CD14-positive monocyte (primary cell): ENCODE measurements at regions not wholly inside any gene's neighbourhood (a gene's known extent, or its start where the extent isn't known, plus 50 kb on each side); places are given as distances from the start of the nearest gene placed in this dataset.

ENCODE experiments used
- DNase-seq, 3 donors: peaks; one replicate each; pipeline ENCODE4 v3.0.0-alpha.2; 2011 to 2022
- H2AFZ ChIP-seq: 2 replicates; pipeline ENCODE4 v1.6.0; 2012; ENCODE audit warnings: mild to moderate bottlenecking, low read depth, low read length, inconsistent platforms; ENCODE audit not compliant: insufficient read depth, poor library complexity, severe bottlenecking
- H3K27ac ChIP-seq, 2 donors: 1 replicate in 1 of 2; 2 replicates in 1 of 2; pipeline ENCODE4 v1.5.1; 2012 to 2013; ENCODE audit warnings: low read length in 2 of 2, control low read depth in 1 of 2, inconsistent platforms in 1 of 2, low read depth in 1 of 2, mild to moderate bottlenecking in 1 of 2
- H3K27me3 ChIP-seq, 2 donors: one replicate each; pipeline versions ENCODE4 v1.6.0 to v1.6.1; 2011 to 2013; ENCODE audit warnings: low read length in 2 of 2; ENCODE audit not compliant: control insufficient read depth in 2 of 2, insufficient read depth in 2 of 2
- H3K36me3 ChIP-seq, 2 donors: replicated peaks in 1 of 2; 1 replicate in 1 of 2; 2 replicates in 1 of 2; pipeline versions ENCODE4 v1.5.1 to v1.6.1; 2012 to 2013; ENCODE audit warnings: low read length in 2 of 2, control low read depth in 1 of 2, inconsistent platforms in 1 of 2, mild to moderate bottlenecking in 1 of 2; ENCODE audit not compliant: insufficient read depth in 2 of 2, control insufficient read depth in 1 of 2
- H3K4me1 ChIP-seq, 2 donors: 1 replicate in 1 of 2; 2 replicates in 1 of 2; pipeline versions ENCODE4 v1.5.1 to v1.6.1; 2012 to 2013; ENCODE audit warnings: low read length in 2 of 2, control low read depth in 1 of 2, inconsistent platforms in 1 of 2, mild to moderate bottlenecking in 1 of 2, moderate library complexity in 1 of 2; ENCODE audit not compliant: insufficient read depth in 2 of 2, control insufficient read depth in 1 of 2
- H3K4me2 ChIP-seq: replicated peaks from 2 replicates; pipeline ENCODE3; 2012; ENCODE audit warnings: low read length, moderate library complexity, mild to moderate bottlenecking; ENCODE audit not compliant: poor library complexity, severe bottlenecking; ENCODE audit errors: extremely low read depth
- H3K4me3 ChIP-seq, 3 experiments: fragments of 200-600 bp in 1 of 3; sonication (generic) in 1 of 3; replicated peaks in 1 of 3; 1 replicate in 2 of 3; 2 replicates in 1 of 3; pipeline ENCODE4 v1.5.1; 2011 to 2013; ENCODE audit warnings: low read length in 3 of 3, mild to moderate bottlenecking in 3 of 3, control low read depth in 2 of 3, low read depth in 2 of 3, inconsistent platforms in 1 of 3, moderate library complexity in 1 of 3
- H3K79me2 ChIP-seq: 2 replicates; pipeline ENCODE4 v1.6.0; 2012; ENCODE audit warnings: mild to moderate bottlenecking, control low read depth, inconsistent platforms, low read length, moderate library complexity; ENCODE audit not compliant: insufficient read depth
- H3K9ac ChIP-seq: 2 replicates; pipeline ENCODE4 v1.6.0; 2017; ENCODE audit warnings: low read length, mild to moderate bottlenecking; ENCODE audit not compliant: insufficient read depth, poor library complexity, severe bottlenecking
- H3K9me3 ChIP-seq, 2 donors: replicated peaks in 1 of 2; 1 replicate in 1 of 2; 2 replicates in 1 of 2; pipeline versions ENCODE4 v1.5.1 to v1.6.1; 2012 to 2013; ENCODE audit warnings: low read length in 2 of 2, control low read depth in 1 of 2; ENCODE audit not compliant: control insufficient read depth in 1 of 2, insufficient read depth in 1 of 2
- H4K20me1 ChIP-seq: 2 replicates; pipeline ENCODE4 v1.6.0; 2012; ENCODE audit warnings: mild to moderate bottlenecking, low read length, control low read depth, moderate library complexity; ENCODE audit not compliant: insufficient read depth
- H3K27ac Mint-ChIP-seq, 7 donors: one replicate each; pipeline ENCODE4 v1.8.0; 2020; ENCODE audit warnings: mild to moderate bottlenecking in 7 of 7, mixed read lengths in 7 of 7, moderate library complexity in 6 of 7, inconsistent platforms in 2 of 7
- H3K27me3 Mint-ChIP-seq, 3 donors: one replicate each; pipeline ENCODE4 v1.8.0; 2021 to 2022; ENCODE audit warnings: low read depth in 3 of 3, mild to moderate bottlenecking in 3 of 3, mixed read lengths in 3 of 3, moderate library complexity in 3 of 3, inconsistent platforms in 1 of 3
- H3K36me3 Mint-ChIP-seq, 2 donors: one replicate each; pipeline ENCODE4 v1.8.0; 2020; ENCODE audit warnings: mixed read lengths in 2 of 2, inconsistent platforms in 1 of 2, mild to moderate bottlenecking in 1 of 2
- H3K4me1 Mint-ChIP-seq: one replicate; pipeline ENCODE4 v1.8.0; 2020; ENCODE audit warnings: mild to moderate bottlenecking, mixed read lengths
- H3K4me3 Mint-ChIP-seq, 2 donors: one replicate each; pipeline ENCODE4 v1.8.0; 2020; ENCODE audit warnings: mild to moderate bottlenecking in 2 of 2, mixed read lengths in 2 of 2, moderate library complexity in 1 of 2
- H3K9me3 Mint-ChIP-seq, 7 donors: one replicate each; pipeline ENCODE4 v1.8.0; 2020 to 2022; ENCODE audit warnings: mixed read lengths in 7 of 7, mild to moderate bottlenecking in 6 of 7, moderate library complexity in 6 of 7, inconsistent platforms in 2 of 7
- CTCF ChIP-seq: fragments of 200-600 bp; IDR thresholded peaks from one replicate; pipeline ENCODE4 v1.8.0; 2022; ENCODE audit warnings: antibody characterized with exemption, mild to moderate bottlenecking
- WGBS: methylation state at CpG from one replicate; pipeline ENCODE4 v1.1.5; 2013; ENCODE audit warnings: missing lambda C conversion rate; ENCODE audit not compliant: insufficient coverage; 5-methylcytosine and 5-hydroxymethylcytosine counted together
- intact Hi-C, 2 donors: fragments of 100-400 bp; cut with micrococcal nuclease; formaldehyde crosslinking; loops; one replicate each; pipeline versions ENCODE4 v1.15.0 to v1.15.1; 2023

GRCh38 chr14:56023661-56024081 lies 94.5 kb upstream of the PELI2 start:
- Histone ChIP-seq H3K4me3 (no peak overlapping the region), H3K27me3 (no peaks in the 10 kb centered on the region), H3K79me2 (no peaks in the 10 kb centered on the region), H3K36me3 (no peaks in the 10 kb centered on the region), H3K4me1 (no peaks in the 10 kb centered on the region), H3K4me2 (no peak overlapping the region), H3K27ac (no peak overlapping the region), H2AFZ (no peak overlapping the region), H3K9me3 (peaks cover 0 to 6% of the 10 kb centered on the region in 2 donors), H3K9ac (no peak overlapping the region), H4K20me1 (no peaks in the 10 kb centered on the region)
- DNase-seq, result no peak
- H3K27me3 Mint-ChIP-seq, result no peaks in the 10 kb centered on the region
- peaks cover 0 to 3% of the 10 kb centered on the region in 2 donors for H3K36me3 Mint-ChIP-seq
- TF ChIP-seq CTCF, result no peak
- 80% methylated on average over 1 of the region's 2 CpGs for WGBS
- no peaks in the 10 kb centered on the region for H3K4me1 Mint-ChIP-seq
- no peak overlapping the region for H3K4me3 Mint-ChIP-seq
- intact Hi-C loops, result no loop called here
- H3K9me3 Mint-ChIP-seq, result peaks cover 6 to 19% (median 10%) of the 10 kb centered on the region in 7 donors
- H3K27ac Mint-ChIP-seq, result no peak overlapping the region

GRCh38 chr14:56025191-56025590 lies 93.0 kb upstream of the PELI2 start:
- Mint-ChIP-seq H3K27me3 (no peaks in the 10 kb centered on the region), H3K4me1 (no peaks in the 10 kb centered on the region), H3K36me3 (no peaks in the 10 kb centered on the region), H3K4me3 (no peak overlapping the region), H3K9me3 (peaks cover 2 to 10% (median 2%) of the 10 kb centered on the region in 7 donors), H3K27ac (no peak overlapping the region)
- Histone ChIP-seq H3K9ac (no peak overlapping the region), H3K27ac (no peak overlapping the region), H3K4me1 (no peaks in the 10 kb centered on the region), H3K27me3 (no peaks in the 10 kb centered on the region), H3K79me2 (no peaks in the 10 kb centered on the region), H3K9me3 (peaks cover 0 to 4% of the 10 kb centered on the region in 2 donors), H3K4me2 (no peak overlapping the region), H4K20me1 (no peaks in the 10 kb centered on the region), H3K36me3 (no peaks in the 10 kb centered on the region), H2AFZ (no peak overlapping the region), H3K4me3 (no peak overlapping the region)
- TF ChIP-seq CTCF, result no peak
- intact Hi-C loops, result no loop called here
- WGBS, result 96% methylated on average over 2 of the region's 3 CpGs
- no peak for DNase-seq
